ENCODE measurements at regions not wholly inside any gene's neighbourhood (a gene's known extent, or its start where the extent isn't known, plus 50 kb on each side); places are given as distances from the start of the nearest gene placed in this dataset.

- no CpG with 5 or more reads among the region's 7 CpGs for WGBS (ENCODE audit: extremely low coverage, insufficient read length, low lambda C conversion rate)
- Histone ChIP-seq H3K56ac (ENCODE audit: insufficient read length, low read depth, low read length) (no peak overlapping the region), H2AK5ac (ENCODE audit: insufficient read length, low read length) (no peak overlapping the region), H3K9me3 (ENCODE audit: control insufficient read depth, low read depth, low read length) (no peaks in the 10 kb centered on the region), H2BK12ac (ENCODE audit: insufficient read length, low read depth, low read length) (no peak overlapping the region), H2BK20ac (ENCODE audit: low read depth, low read length, poor library complexity, severe bottlenecking) (no peak overlapping the region), H3K4ac (ENCODE audit: low read depth, low read length) (no peak overlapping the region), H3K79me1 (ENCODE audit: insufficient read depth, low read depth, low read length, poor library complexity, severe bottlenecking) (no peaks in the 10 kb centered on the region), H3T11ph (ENCODE audit: low read length) (no peak overlapping the region), H4K8ac (replicated peaks; ENCODE audit: insufficient read length, low read depth, low read length) (no peak overlapping the region), H2BK5ac (ENCODE audit: insufficient read length, low read length) (no peak overlapping the region), H4K5ac (ENCODE audit: insufficient read length, low read depth, low read length) (no peak overlapping the region), H2BK15ac (ENCODE audit: low read depth, low read length) (no peak overlapping the region), H4K20me1 (ENCODE audit: control insufficient read depth, insufficient read depth, insufficient read length) (no peaks in the 10 kb centered on the region), H3K23me2 (ENCODE audit: insufficient read length, low read depth, low read length, poor library complexity, severe bottlenecking) (no peaks in the 10 kb centered on the region), H2BK120ac (ENCODE audit: low read depth, low read length, poor library complexity, severe bottlenecking) (no peak overlapping the region), H3K9ac (ENCODE audit: extremely low read depth, insufficient read length, low read length) (no peak overlapping the region), H3K18ac (ENCODE audit: insufficient read length, low read depth, low read length) (no peak overlapping the region), H3K27ac (ENCODE audit: insufficient read length, low read depth, low read length) (no peak overlapping the region), H3K14ac (ENCODE audit: insufficient read depth, low read length) (no peak overlapping the region), H4K91ac (ENCODE audit: insufficient read length, low read depth, low read length) (no peak overlapping the region), H3K4me1 (ENCODE audit: insufficient read depth, low read length) (no peaks in the 10 kb centered on the region), H3K27me3 (ENCODE audit: insufficient read depth, low read length) (no peaks in the 10 kb centered on the region), H3K23ac (ENCODE audit: insufficient read length, low read depth, low read length) (no peak overlapping the region), H2AFZ (ENCODE audit: low read length) (no peak overlapping the region), H3K79me2 (ENCODE audit: insufficient read depth, low read length) (no peaks in the 10 kb centered on the region), H3K4me2 (ENCODE audit: insufficient read depth, insufficient read length, low read length) (no peak overlapping the region)
- no peak for TF ChIP-seq CTCF (conservative IDR thresholded peaks at IDR 0.05)
- no peak overlapping the region; a peak in 1 of 7 replicates for H3K27ac Mint-ChIP-seq
- H3K27me3 Mint-ChIP-seq (ENCODE audit: low read depth) = peaks cover 58% of the 10 kb centered on the region
- DNase-seq = no peak
- peaks cover 8 to 16% of the 10 kb centered on the region in 2 experiments; a peak in 4 of 5 replicates for H3K9me3 Mint-ChIP-seq
- no peak overlapping the region for H3K4me3 Mint-ChIP-seq
- H3K4me1 Mint-ChIP-seq = no peaks in the 10 kb centered on the region
- H3K36me3 Mint-ChIP-seq (ENCODE audit: insufficient read depth in 1 of 3, low read depth in 3 of 3) = no peaks in the 10 kb centered on the region; a peak in 1 of 7 replicates
These were observed 67.6 kb upstream of the RBBP6 start for GRCh38 chr16:24471561-24472350.
